ENCODE measurements at regions not wholly inside any gene's neighbourhood (a gene's known extent, or its start where the extent isn't known, plus 50 kb on each side); places are given as distances from the start of the nearest gene placed in this dataset.

DNA sequence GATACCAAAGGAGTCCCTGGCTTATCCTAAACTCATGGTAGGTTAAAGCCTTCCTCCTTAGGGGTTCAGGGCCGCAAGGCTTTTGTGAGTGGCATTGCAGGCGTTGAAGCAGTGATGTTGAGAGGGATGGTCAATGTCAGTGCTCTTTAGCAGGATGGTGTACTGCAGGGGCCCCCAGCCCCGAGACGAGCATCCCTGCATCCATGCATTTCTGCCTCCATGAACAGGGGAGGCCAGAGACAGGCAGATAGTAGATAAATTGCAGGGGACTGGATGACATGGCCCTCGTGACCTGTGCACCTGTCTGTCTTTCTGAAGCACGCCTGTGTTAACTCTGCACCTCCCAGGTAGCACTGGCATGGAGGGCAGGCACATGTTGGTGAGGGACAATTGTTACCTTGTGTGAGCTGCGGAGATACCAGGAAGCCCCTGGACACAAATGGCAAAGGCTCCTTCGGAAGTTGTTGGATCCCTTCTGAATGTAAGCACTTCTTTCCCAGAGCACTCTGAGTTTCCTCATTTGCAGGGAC, 133.5 kb downstream of the SNRPN start:
- no peak for TF ChIP-seq EP300 (conservative IDR thresholded peaks at IDR 0.05; ENCODE audit: poor library complexity, severe bottlenecking)
- no peak for TF ChIP-seq TAF1 (IDR thresholded peaks at IDR 0.05; ENCODE audit: low read depth)
- TF ChIP-seq EZH2 (IDR thresholded peaks at IDR 0.05; ENCODE audit: borderline replicate concordance, insufficient read depth, low read length, poor library complexity, severe bottlenecking) = no peak
- no peak for TF ChIP-seq MXI1 (conservative IDR thresholded peaks at IDR 0.05; ENCODE audit: poor library complexity, severe bottlenecking)
- TF ChIP-seq SMC3 (conservative IDR thresholded peaks at IDR 0.05; ENCODE audit: poor library complexity) = no peak
- TF ChIP-seq RAD21 (conservative IDR thresholded peaks at IDR 0.05) = no peak
- TF ChIP-seq, protein P1, sequence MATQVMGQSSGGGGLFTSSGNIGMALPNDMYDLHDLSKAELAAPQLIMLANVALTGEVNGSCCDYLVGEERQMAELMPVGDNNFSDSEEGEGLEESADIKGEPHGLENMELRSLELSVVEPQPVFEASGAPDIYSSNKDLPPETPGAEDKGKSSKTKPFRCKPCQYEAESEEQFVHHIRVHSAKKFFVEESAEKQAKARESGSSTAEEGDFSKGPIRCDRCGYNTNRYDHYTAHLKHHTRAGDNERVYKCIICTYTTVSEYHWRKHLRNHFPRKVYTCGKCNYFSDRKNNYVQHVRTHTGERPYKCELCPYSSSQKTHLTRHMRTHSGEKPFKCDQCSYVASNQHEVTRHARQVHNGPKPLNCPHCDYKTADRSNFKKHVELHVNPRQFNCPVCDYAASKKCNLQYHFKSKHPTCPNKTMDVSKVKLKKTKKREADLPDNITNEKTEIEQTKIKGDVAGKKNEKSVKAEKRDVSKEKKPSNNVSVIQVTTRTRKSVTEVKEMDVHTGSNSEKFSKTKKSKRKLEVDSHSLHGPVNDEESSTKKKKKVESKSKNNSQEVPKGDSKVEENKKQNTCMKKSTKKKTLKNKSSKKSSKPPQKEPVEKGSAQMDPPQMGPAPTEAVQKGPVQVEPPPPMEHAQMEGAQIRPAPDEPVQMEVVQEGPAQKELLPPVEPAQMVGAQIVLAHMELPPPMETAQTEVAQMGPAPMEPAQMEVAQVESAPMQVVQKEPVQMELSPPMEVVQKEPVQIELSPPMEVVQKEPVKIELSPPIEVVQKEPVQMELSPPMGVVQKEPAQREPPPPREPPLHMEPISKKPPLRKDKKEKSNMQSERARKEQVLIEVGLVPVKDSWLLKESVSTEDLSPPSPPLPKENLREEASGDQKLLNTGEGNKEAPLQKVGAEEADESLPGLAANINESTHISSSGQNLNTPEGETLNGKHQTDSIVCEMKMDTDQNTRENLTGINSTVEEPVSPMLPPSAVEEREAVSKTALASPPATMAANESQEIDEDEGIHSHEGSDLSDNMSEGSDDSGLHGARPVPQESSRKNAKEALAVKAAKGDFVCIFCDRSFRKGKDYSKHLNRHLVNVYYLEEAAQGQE (IDR thresholded peaks at IDR 0.05; ENCODE audit: borderline replicate concordance) = no peak
- TF ChIP-seq POLR2AphosphoS5 (IDR thresholded peaks at IDR 0.05) = no peak
- TF ChIP-seq CTCF (IDR thresholded peaks at IDR 0.05; ENCODE audit: poor library complexity, severe bottlenecking) = no peak

GRCh38 chr15:25089577-25089976, 134.8 kb downstream of the SNRPN start:
- no peak overlapping the region for H2AFZ ChIP-seq (ENCODE audit: low read depth, low read length)

More for the DNA sequence above, 133.5 kb downstream of the SNRPN start:
- Histone ChIP-seq H3K4me2 (ENCODE audit: low read length) (no peak overlapping the region), H3K9me2 (ENCODE audit: insufficient read depth, low read length) (no peaks in the 10 kb centered on the region), H3K9ac (ENCODE audit: low read length) (no peak overlapping the region), H3K4me3 (ENCODE audit: low read length) (no peak overlapping the region), H2AFZ (ENCODE audit: low read depth, low read length) (no peak overlapping the region), H3K79me2 (replicated peaks; ENCODE audit: insufficient read depth, low read length) (no peaks in the 10 kb centered on the region), H3K27me3 (ENCODE audit: insufficient read depth, low read depth, low read length) (no peaks in the 10 kb centered on the region), H3K27ac (ENCODE audit: low read length) (no peak overlapping the region), H3F3A (ENCODE audit: insufficient read depth, low read length, poor library complexity, severe bottlenecking) (no peaks in the 10 kb centered on the region), H3K36me3 (ENCODE audit: insufficient read depth, low read length) (peaks cover 4% of the 10 kb centered on the region), H3K9me3 (ENCODE audit: low read length) (peaks cover 21% of the 10 kb centered on the region), H4K20me1 (ENCODE audit: insufficient read depth) (no peaks in the 10 kb centered on the region)

More at GRCh38 chr15:25089577-25089976, 134.8 kb downstream of the SNRPN start:
- Histone ChIP-seq H3F3A (ENCODE audit: insufficient read depth, low read length, poor library complexity, severe bottlenecking) (no peaks in the 10 kb centered on the region), H3K79me2 (replicated peaks; ENCODE audit: insufficient read depth, low read length) (no peaks in the 10 kb centered on the region), H3K36me3 (ENCODE audit: insufficient read depth, low read length) (peaks cover 6% of the 10 kb centered on the region), H4K20me1 (ENCODE audit: insufficient read depth) (no peaks in the 10 kb centered on the region), H3K4me3 (ENCODE audit: low read length) (no peak overlapping the region), H3K9me2 (ENCODE audit: insufficient read depth, low read length) (no peaks in the 10 kb centered on the region), H3K27ac (ENCODE audit: low read length) (no peak overlapping the region), H3K9me3 (ENCODE audit: low read length) (peaks cover 16% of the 10 kb centered on the region), H3K4me2 (ENCODE audit: low read length) (no peak overlapping the region), H3K27me3 (ENCODE audit: insufficient read depth, low read depth, low read length) (no peaks in the 10 kb centered on the region), H3K9ac (ENCODE audit: low read length) (no peak overlapping the region)
- TF ChIP-seq RAD21 (conservative IDR thresholded peaks at IDR 0.05) (no peak), POLR2AphosphoS5 (IDR thresholded peaks at IDR 0.05) (no peak), TAF1 (IDR thresholded peaks at IDR 0.05; ENCODE audit: low read depth) (no peak), EZH2 (IDR thresholded peaks at IDR 0.05; ENCODE audit: borderline replicate concordance, insufficient read depth, low read length, poor library complexity, severe bottlenecking) (no peak), EP300 (conservative IDR thresholded peaks at IDR 0.05; ENCODE audit: poor library complexity, severe bottlenecking) (no peak)
- TF ChIP-seq, protein P1 (IDR thresholded peaks at IDR 0.05; ENCODE audit: borderline replicate concordance) = no peak
